Ovary (tissue), 7 donors: ENCODE measurements at regions not wholly inside any gene's neighbourhood (a gene's known extent, or its start where the extent isn't known, plus 50 kb on each side); places are given as distances from the start of the nearest gene placed in this dataset.

Source experiments
- DNase-seq, 5 donors: peaks; one replicate each; pipeline ENCODE4 v3.0.0-alpha.2; 2019 to 2020
- H3K27ac ChIP-seq, 2 donors: fragments of 200-600 bp; one replicate each; pipeline versions ENCODE4 v1.5.1 to v1.8.0; 2019 to 2022
- H3K27me3 ChIP-seq: fragments of 200-600 bp; one replicate; pipeline ENCODE4 v1.8.0; 2022
- H3K36me3 ChIP-seq: fragments of 200-600 bp; sonication (generic); one replicate; pipeline ENCODE4 v1.5.1; 2019
- H3K4me1 ChIP-seq: one replicate; pipeline ENCODE4 v1.8.1; 2013; ENCODE audit warnings: mild to moderate bottlenecking, moderate library complexity; ENCODE audit not compliant: insufficient read depth
- H3K4me3 ChIP-seq: fragments of 200-600 bp; sonication (generic); one replicate; pipeline ENCODE4 v1.5.1; 2017
- H3K9me3 ChIP-seq, 2 donors: fragments of 200-600 bp in 1 of 2; sonication (generic) in 1 of 2; one replicate each; pipeline versions ENCODE4 v1.5.1 to v1.8.1; 2013 to 2019; ENCODE audit warnings: mild to moderate bottlenecking in 1 of 2, moderate library complexity in 1 of 2
- EP300 ChIP-seq: sonication (generic); formaldehyde crosslinking; IDR thresholded peaks from one replicate; pipeline ENCODE4 v1.6.1; 2017; ENCODE audit warnings: antibody characterized with exemption
- POLR2A ChIP-seq: fragments of 450-650 bp; IDR thresholded peaks from one replicate; pipeline ENCODE4 v1.6.1; 2017; ENCODE audit warnings: antibody characterized with exemption, mild to moderate bottlenecking, moderate library complexity
- WGBS, 3 donors: extraction: QIAGEN DNeasy Blood & Tissue Kit in 1 of 3; methylation state at CpG; one replicate each; pipeline versions ENCODE4 v1.1.5 to v1.1.7; 2013 to 2017; 5-methylcytosine and 5-hydroxymethylcytosine counted together
- intact Hi-C, 4 donors: fragments of 100-400 bp; cut with DNase I; formaldehyde crosslinking; loops; one replicate each; pipeline versions ENCODE4 v1.11.0 to v1.15.1; 2022 to 2023
- TF ChIP-seq, protein P1 (sequence below), 3 donors: fragments of 450-650 bp in 2 of 3; fragments of 200-600 bp in 1 of 3; IDR thresholded peaks; one replicate each; pipeline versions ENCODE4 v1.5.1 to v1.8.0; 2016 to 2022; ENCODE audit warnings: antibody characterized with exemption in 3 of 3, mild to moderate bottlenecking in 1 of 3
- donor health status: DM: no; HTN: no; CAD: no; lungs with moderate emphysema.
- donor health status: DM: no; HTN: no; CAD: no.
- donor health status: Bipolar disorder and iron deficiency.
- donor health status: DM: no; HTN: no; CAD: no.
- donor health status: DM: yes; HTN: yes; CAD: no.

DNA sequence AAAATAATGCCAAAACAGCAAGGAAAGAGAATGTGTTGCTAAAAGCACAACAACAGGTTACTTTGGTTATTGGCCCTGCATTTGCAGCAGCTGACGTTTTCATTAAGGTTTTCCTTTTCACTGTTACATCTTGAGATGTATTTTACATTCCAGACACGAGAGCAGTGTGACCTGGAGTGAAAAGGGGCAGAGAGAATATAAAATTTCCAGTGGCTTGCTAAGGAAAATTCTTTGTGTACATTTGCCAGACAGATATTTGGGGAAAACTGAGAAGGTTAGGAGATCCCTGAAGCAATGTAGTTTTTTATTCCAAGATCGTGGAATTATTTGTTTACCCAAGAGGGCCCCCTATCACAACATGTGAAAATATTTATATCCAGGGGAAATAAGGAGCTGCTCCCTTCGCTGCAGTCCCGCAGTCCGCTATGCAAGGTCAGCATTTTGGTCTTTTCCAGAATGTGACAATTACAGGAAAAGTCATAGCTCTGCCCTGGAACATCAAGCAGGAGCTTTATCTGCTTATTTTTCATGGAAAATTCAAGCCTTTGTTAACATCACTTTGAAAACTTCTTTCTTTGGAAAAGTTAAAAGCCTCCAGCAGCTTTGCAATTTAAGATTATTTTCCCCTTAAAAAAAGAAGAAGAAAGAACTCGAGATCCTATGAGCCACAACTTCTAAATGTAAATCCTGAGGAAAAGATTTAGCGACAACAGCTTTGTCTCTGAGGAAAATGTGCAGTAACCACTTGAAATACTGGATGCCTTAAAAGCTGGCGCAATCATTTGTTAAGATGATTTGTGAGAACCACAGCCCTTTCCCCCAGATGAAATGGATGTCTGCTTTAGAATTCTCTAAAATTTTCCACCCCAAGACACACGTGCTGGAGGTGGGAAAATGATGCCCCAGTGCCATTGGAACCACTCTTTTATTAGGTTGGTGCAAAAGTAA is 256.4 kb upstream of the TPM1 start:
- H3K27ac ChIP-seq = no peak overlapping the region
- 17 to 25% (median 24%) methylated on average over 10 of the region's 10 CpGs for WGBS, 3 donors
- no peaks in the 10 kb centered on the region for H3K27me3 ChIP-seq
- H3K4me1 ChIP-seq = peaks cover 7% of the 10 kb centered on the region
- H3K36me3 ChIP-seq = no peaks in the 10 kb centered on the region
- intact Hi-C loops = loop anchor here in 1 of 4 donors (5.0 to 10.0 kb wide), 2 partner anchors 256 to 309 kb away; partner anchors contain the start of gene TPM1
- TF ChIP-seq EP300 = no peak
- no peaks in the 10 kb centered on the region for H3K9me3 ChIP-seq
- no peak overlapping the region for H3K4me3 ChIP-seq
- DNase-seq = no peak

DNA sequence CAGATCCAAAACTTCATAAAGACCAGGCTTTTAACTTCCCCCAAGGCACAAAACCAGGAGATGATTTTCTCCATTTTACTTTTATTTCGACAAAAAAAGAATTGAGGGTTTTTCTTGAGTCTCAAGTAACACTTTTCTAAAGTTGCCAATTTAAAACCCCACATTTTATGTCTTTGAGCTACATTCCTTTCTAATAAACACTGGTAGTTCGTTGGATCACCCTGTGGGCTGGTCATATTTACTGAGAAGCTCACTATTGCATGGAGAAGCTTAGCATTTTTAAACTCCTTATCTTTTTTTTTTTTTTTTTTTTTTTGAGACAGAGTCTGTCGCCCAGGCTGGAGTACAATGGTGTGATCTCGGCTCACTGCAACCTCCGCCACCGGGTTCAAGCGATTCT is 255.1 kb upstream of the TPM1 start:
- Histone ChIP-seq H3K9me3 (no peaks in the 10 kb centered on the region), H3K4me3 (no peak overlapping the region), H3K27me3 (no peaks in the 10 kb centered on the region), H3K36me3 (no peaks in the 10 kb centered on the region), H3K27ac (no peak overlapping the region), H3K4me1 (peaks cover 6% of the 10 kb centered on the region)
- no peak for DNase-seq
- TF ChIP-seq POLR2A (no peak), EP300 (no peak)
- TF ChIP-seq, protein P1, sequence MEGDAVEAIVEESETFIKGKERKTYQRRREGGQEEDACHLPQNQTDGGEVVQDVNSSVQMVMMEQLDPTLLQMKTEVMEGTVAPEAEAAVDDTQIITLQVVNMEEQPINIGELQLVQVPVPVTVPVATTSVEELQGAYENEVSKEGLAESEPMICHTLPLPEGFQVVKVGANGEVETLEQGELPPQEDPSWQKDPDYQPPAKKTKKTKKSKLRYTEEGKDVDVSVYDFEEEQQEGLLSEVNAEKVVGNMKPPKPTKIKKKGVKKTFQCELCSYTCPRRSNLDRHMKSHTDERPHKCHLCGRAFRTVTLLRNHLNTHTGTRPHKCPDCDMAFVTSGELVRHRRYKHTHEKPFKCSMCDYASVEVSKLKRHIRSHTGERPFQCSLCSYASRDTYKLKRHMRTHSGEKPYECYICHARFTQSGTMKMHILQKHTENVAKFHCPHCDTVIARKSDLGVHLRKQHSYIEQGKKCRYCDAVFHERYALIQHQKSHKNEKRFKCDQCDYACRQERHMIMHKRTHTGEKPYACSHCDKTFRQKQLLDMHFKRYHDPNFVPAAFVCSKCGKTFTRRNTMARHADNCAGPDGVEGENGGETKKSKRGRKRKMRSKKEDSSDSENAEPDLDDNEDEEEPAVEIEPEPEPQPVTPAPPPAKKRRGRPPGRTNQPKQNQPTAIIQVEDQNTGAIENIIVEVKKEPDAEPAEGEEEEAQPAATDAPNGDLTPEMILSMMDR (IDR thresholded peaks at IDR 0.05) = no peak
- intact Hi-C loops = loop anchor here in 1 of 4 donors (5.0 to 10.0 kb wide), 2 partner anchors 255 to 307 kb away; partner anchors contain the start of gene TPM1
- WGBS, 3 donors = 51 to 68% (median 59%) methylated on average over 7 of the region's 7 CpGs

DNA sequence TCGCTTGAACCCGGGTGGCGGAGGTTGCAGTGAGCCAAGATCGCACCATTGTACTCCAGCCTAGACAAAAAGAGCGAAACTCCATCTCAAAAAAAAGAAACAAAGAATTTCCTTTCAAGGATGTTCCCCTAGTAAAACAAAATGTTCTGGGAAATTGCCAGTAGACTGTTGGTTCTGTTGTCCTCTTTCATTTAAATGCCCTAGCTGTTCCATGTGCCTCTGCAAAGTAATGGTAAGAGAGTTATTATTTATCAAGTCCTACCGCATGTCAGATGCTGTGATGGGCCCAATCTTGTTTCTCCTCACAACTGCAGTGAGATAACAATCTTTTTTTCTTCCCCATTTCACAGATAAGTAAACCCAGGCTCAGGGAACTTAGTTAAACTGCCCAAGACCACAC is 254.3 kb upstream of the TPM1 start:
- Histone ChIP-seq H3K36me3 (no peaks in the 10 kb centered on the region), H3K4me3 (no peak overlapping the region), H3K9me3 (no peaks in the 10 kb centered on the region), H3K4me1 (peaks cover 4% of the 10 kb centered on the region), H3K27me3 (no peaks in the 10 kb centered on the region), H3K27ac (no peak overlapping the region)
- TF ChIP-seq EP300 (no peak), POLR2A (no peak)
- TF ChIP-seq, protein P1 (IDR thresholded peaks at IDR 0.05) = no peak
- intact Hi-C loops = loop anchor here in 1 of 4 donors (5.0 to 10.0 kb wide), 2 partner anchors 254 to 307 kb away; partner anchors contain the start of gene TPM1
- WGBS, 3 donors = 49 to 55% (median 50%) methylated on average over 6 of the region's 6 CpGs
- DNase-seq = no peak

DNA sequence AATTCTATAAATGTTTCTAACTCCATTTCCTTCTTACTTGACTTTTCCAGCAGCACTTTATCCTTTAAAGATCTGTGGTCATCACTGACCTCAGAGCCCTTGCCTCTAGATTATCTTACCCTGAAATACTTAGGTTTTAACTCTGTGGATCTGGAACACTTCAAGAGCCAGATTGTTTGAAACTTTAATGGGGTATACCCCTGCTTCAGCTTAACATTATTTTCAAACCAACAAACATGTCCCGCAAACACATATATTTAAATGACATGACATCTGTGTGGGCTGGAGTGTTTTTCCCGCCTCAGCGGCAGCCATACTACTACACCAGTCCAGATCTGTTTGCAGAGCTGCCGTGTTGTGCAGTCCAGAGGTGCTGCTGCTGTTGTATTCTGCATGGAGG is 252.0 kb upstream of the TPM1 start:
- H3K4me1 ChIP-seq = peaks cover 4% of the 10 kb centered on the region
- intact Hi-C loops = no loop called here
- H3K9me3 ChIP-seq = no peaks in the 10 kb centered on the region
- no peaks in the 10 kb centered on the region for H3K27me3 ChIP-seq
- 82 to 97% (median 93%) methylated on average over 4 of the region's 4 CpGs for WGBS, 3 donors
- H3K36me3 ChIP-seq = no peaks in the 10 kb centered on the region
- no peak overlapping the region for H3K4me3 ChIP-seq
- H3K27ac ChIP-seq = no peak overlapping the region
- TF ChIP-seq EP300 (no peak), POLR2A (no peak)
- TF ChIP-seq, protein P1 (IDR thresholded peaks at IDR 0.05) = no peak
- DNase-seq = no peak

DNA sequence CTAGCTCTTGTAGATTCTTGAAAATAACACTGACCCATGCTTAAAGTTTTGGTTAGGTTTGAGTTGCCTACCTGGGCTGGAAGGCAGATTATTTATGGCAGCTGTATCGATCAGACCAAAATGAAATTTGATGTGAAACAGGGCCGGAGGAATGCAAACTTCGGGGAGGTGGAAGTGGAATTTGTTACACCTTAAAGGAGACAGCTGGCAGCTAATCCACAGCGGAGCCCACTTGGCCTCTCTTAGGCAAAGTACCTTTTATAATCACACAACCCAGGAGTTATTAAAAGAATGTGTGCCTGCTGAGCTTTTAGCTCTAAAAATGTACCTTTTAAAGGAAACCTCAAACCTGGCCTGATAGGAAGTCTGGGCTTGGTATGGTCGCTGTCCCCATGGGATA is 250.9 kb upstream of the TPM1 start:
- H3K36me3 ChIP-seq = no peaks in the 10 kb centered on the region
- no peaks in the 10 kb centered on the region for H3K9me3 ChIP-seq
- no peak for DNase-seq
- no peaks in the 10 kb centered on the region for H3K27me3 ChIP-seq
- H3K27ac ChIP-seq = no peak overlapping the region
- H3K4me1 ChIP-seq = peaks cover 1% of the 10 kb centered on the region
- WGBS, 3 donors = 92 to 95% (median 92%) methylated on average over 5 of the region's 5 CpGs
- H3K4me3 ChIP-seq = no peak overlapping the region
- intact Hi-C loops = no loop called here
- TF ChIP-seq EP300 = no peak
- TF ChIP-seq, protein P1 (IDR thresholded peaks at IDR 0.05) = no peak
- TF ChIP-seq POLR2A = no peak
